IPS-NIHi7 (cell line): ENCODE measurements at regions not wholly inside any gene's neighbourhood (a gene's known extent, or its start where the extent isn't known, plus 50 kb on each side); places are given as distances from the start of the nearest gene placed in this dataset.

Experiments used
- DNase-seq: peaks from one replicate; pipeline ENCODE4 v3.0.0; 2012; ENCODE audit warnings: mixed read lengths; ENCODE audit errors: extremely low spot score

GRCh38 chr16:85555719-85556455 lies 57.2 kb upstream of the GSE1 start:
- DNase-seq: no peak

GRCh38 chr16:85556456-85557082 lies 56.6 kb upstream of the GSE1 start:
- DNase-seq: no peak

- DNase-seq: no peak
Observed at GRCh38 chr16:85557083-85557970, 55.8 kb upstream of the GSE1 start.

DNA sequence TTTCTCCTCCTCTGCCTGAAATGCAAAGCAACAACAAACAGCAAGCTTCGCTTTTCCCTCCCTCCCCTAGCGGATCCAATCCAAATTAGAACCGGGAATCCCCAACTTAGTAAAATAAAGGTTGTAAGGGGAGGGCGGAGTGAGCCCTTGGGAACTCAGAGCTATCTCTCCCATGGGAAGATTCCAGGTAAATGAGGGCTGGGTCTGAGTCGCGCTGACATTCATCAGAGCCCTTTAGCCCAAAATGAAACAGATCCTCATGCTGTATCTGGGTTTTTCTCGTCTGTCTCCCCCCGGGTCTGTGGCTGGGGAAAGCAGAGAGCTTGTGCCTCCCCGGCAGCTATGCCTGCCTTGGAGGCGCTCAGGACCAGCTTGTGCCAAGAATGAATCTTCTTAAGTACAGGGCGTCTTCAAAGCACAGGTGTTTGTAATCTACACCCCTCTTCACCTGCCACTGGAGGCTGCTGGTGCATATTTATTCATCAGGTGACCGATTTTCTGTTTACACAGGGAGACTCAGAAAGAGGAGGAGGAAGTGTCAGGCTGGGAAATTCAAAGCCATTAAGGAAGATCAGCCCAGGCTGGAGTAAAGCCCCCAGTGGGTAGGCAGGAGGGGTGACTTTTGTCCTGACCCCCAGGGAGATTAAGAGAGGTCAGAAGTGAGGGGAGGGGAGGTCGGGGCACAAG lies 55.0 kb upstream of the GSE1 start:
- DNase-seq: no peak

- no peak for DNase-seq
Observed at GRCh38 chr16:85560932-85561247, 52.2 kb upstream of the GSE1 start.

DNA sequence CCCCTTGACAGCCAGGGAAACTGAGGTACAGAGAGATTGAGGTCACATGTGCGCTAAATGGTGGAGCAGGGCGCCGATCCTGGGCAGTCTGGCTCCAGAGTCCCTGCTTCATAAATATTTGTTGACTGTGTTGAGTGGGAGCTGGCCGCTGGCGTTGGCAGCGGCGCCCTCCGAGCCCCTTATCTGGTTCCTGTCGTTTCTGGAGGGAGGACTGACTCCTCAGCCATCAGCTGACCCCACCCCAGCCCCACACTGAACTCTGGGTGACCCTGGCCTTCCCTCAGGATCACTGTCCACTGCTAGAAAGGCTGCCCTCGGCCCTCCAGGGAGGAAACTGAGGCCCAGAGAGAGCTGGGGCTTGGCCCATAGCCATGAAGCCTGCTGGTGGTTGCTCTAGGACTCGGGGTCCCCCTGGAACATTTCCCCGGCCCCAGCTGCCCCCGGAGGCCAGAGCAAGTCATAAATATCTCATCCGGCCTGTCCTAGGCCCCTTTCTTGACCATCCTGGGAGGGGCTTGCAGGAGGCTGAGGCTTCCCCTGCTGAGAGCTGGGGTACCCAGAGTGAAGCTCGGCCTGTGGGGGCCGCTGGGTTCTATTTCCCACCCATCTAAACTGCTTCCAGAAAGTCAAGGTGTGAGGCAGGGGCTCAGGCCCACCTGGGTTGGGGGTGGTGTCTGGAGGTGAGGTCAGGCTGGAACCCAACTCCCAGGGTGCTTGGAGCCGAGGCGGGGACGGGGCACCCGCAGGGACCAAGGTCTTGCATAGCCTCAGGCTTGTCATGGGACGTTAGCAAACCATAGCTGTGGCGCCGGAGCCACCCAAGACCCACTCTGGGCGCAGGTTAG lies 51.7 kb upstream of the GSE1 start:
- no peak for DNase-seq

DNA sequence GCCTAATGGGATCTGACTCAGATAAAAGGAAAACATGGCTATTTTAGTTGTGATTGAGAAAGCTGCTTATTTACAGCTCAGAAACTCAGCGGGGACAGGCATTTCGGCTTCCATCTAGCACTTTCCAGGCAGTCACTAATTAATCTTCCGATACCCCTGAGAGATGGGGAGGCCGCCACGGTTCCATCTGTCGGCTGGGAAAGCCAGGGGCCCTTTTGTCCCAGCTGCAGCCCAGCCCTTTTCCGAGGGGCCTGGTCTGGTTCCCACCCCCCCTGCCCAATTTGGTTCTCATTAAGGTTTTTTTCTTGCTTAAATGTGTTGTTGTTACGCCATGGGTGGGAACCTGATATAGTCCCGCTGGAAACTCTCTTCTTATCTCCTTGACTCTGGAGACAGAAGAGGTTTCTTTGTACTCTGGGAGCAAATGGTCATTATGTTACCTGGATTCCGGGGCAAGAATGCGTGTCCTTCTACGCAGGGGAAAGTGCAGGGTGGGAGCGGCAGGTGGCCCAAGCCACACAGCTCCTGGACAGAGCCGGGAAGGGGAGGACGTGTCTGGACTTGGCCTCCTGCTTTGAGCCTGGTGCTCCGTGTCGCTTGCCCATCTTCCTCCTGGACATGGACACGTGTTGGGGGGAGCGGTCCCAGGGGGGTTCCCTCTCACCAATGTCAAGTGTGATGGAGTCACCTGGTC lies 50.9 kb upstream of the GSE1 start:
- no peak for DNase-seq

GRCh38 chr16:85563034-85563433 lies 50.1 kb upstream of the GSE1 start:
- no peak for DNase-seq
